K562 (cell line): ENCODE measurements at regions not wholly inside any gene's neighbourhood (a gene's known extent, or its start where the extent isn't known, plus 50 kb on each side); places are given as distances from the start of the nearest gene placed in this dataset.

ENCODE experiments used
- ATAC-seq: fragments of 200-7000 bp; cut with Tn5 transposase; 3 replicates; pipeline ENCODE4 v1.9.1; 2020; ENCODE audit warnings: moderate library complexity
- BruUV-seq: library from RNA; stranded (reverse); fragments of 400-500 nt; replicated peaks from 2 replicates; lab custom pipeline; 2021; lab: Mats Ljungman, UMichigan
- CTCF ChIA-PET: fragments of 300-600 bp; formaldehyde crosslinking; extraction: SDS; loops from one replicate; lab custom pipeline; 2021; ENCODE audit warnings: low intra/inter-chr PET ratio; lab: Yijun Ruan, JAX
- POLR2A ChIA-PET: fragments of 300-600, 350-650 bp; sonication (Branson Sonifier 250); formaldehyde crosslinking; extraction: SDS; loops from one replicate; lab custom pipeline; 2021; ENCODE audit warnings: antibody characterized with exemption, inconsistent platforms; lab: Yijun Ruan, JAX
- DNase-seq, 4 experiments: peaks; one replicate each; pipeline versions ENCODE4 v3.0.0 to v3.0.0-alpha.2; 2011 to 2018; ENCODE audit warnings: low spot score in 3 of 4, mixed read lengths in 3 of 4; ENCODE audit errors: extremely low read depth in 1 of 4
- FAIRE-seq: peaks from 2 replicates; lab custom pipeline; 2011; peaks lifted over from hg19 to GRCh38; lab: Jason Lieb, UNC
- H2AFZ ChIP-seq: 2 replicates; pipeline ENCODE4 v1.6.0; 2011; ENCODE audit warnings: low read depth, low read length, control low read depth, inconsistent platforms
- H3K27ac ChIP-seq: fragments of 200-600 bp; 3 replicates; pipeline ENCODE4 v1.8.0; 2011; ENCODE audit warnings: low read depth, mild to moderate bottlenecking, control low read depth, inconsistent platforms, low read length, moderate library complexity, mixed read lengths; ENCODE audit errors: extremely low read depth
- H3K27me3 ChIP-seq, 2 experiments: fragments of 300-600 bp in 1 of 2; 2 replicates in 1 of 2; 3 replicates in 1 of 2; pipeline versions ENCODE4 v1.6.0 to v1.8.0; 2011; ENCODE audit warnings: inconsistent platforms in 2 of 2, low read length in 2 of 2, mild to moderate bottlenecking in 1 of 2, mixed read lengths in 1 of 2, moderate library complexity in 1 of 2; ENCODE audit not compliant: control insufficient read depth in 2 of 2, insufficient read depth in 2 of 2
- H3K36me3 ChIP-seq: fragments of 300-600 bp; 3 replicates; pipeline ENCODE4 v1.8.0; 2011; ENCODE audit warnings: mild to moderate bottlenecking, low read length, inconsistent platforms; ENCODE audit not compliant: control insufficient read depth, insufficient read depth
- H3K4me1 ChIP-seq, 2 experiments: fragments of 200-600 bp in 1 of 2; replicated peaks in 1 of 2; 2 replicates in 1 of 2; 3 replicates in 1 of 2; pipeline versions ENCODE4 v1.5.1 to v1.8.0; 2011; ENCODE audit warnings: inconsistent platforms in 2 of 2, low read length in 2 of 2, mild to moderate bottlenecking in 1 of 2, mixed read lengths in 1 of 2, moderate library complexity in 1 of 2; ENCODE audit not compliant: control insufficient read depth in 2 of 2, insufficient read depth in 2 of 2
- H3K4me2 ChIP-seq: 2 replicates; pipeline ENCODE4 v1.6.1; 2011; ENCODE audit warnings: low read length, control low read depth, inconsistent platforms, mixed read lengths; ENCODE audit not compliant: insufficient read depth
- H3K4me3 ChIP-seq: fragments of 200-600 bp; sonication (generic), shearing (Covaris generic); 2 replicates; pipeline ENCODE4 v1.5.1; 2016; ENCODE audit warnings: control low read depth, inconsistent platforms
- H3K79me2 ChIP-seq: fragments of 200-600 bp; 3 replicates; pipeline ENCODE4 v1.8.0; 2011; ENCODE audit warnings: low read length, inconsistent platforms; ENCODE audit not compliant: control insufficient read depth, insufficient read depth
- H3K9ac ChIP-seq, 2 experiments: 2 replicates each; pipeline versions ENCODE4 v1.6.0 to v1.6.1; 2011; ENCODE audit warnings: low read depth in 2 of 2, low read length in 2 of 2, control low read depth in 1 of 2, inconsistent platforms in 1 of 2, mild to moderate bottlenecking in 1 of 2, mixed read lengths in 1 of 2; ENCODE audit not compliant: insufficient read depth in 1 of 2
- H3K9me1 ChIP-seq: one replicate; pipeline ENCODE4 v1.6.0; 2011; ENCODE audit warnings: inconsistent platforms, mild to moderate bottlenecking, low read length, moderate library complexity; ENCODE audit not compliant: control insufficient read depth, insufficient read depth
- H3K9me3 ChIP-seq: replicated peaks from 2 replicates; pipeline ENCODE4 v1.5.1; 2011; ENCODE audit warnings: low read depth, low read length, inconsistent platforms; ENCODE audit not compliant: control insufficient read depth, insufficient read depth
- H4K20me1 ChIP-seq: replicated peaks from 2 replicates; pipeline ENCODE4 v1.6.1; 2011; ENCODE audit warnings: low read length, inconsistent platforms, mixed read lengths; ENCODE audit not compliant: control insufficient read depth, insufficient read depth
- AFF1 ChIP-seq, 2 experiments: fragments of 450-650 bp; IDR thresholded peaks; 2 replicates each; pipeline ENCODE4 v1.6.1; 2018; ENCODE audit warnings: mild to moderate bottlenecking in 2 of 2, low read depth in 1 of 2; ENCODE audit not compliant: partially characterized antibody in 2 of 2
- BHLHE40 ChIP-seq: IDR thresholded peaks from 2 replicates; pipeline ENCODE4 v1.6.1; 2011; ENCODE audit warnings: low read length, improper control_type of control experiment
- BMI1 ChIP-seq: fragments of 150-350 bp; IDR thresholded peaks from 2 replicates; pipeline ENCODE4 v1.6.1; 2014; ENCODE audit warnings: low read length
- CBFA2T2 ChIP-seq: fragments of 450-650 bp; conservative IDR thresholded peaks from 2 replicates; pipeline ENCODE4 v1.6.1; 2017; ENCODE audit warnings: mild to moderate bottlenecking
- CREB1 ChIP-seq, 2 experiments: sonication (generic) in 1 of 2; formaldehyde crosslinking in 1 of 2; IDR thresholded peaks; 2 replicates each; pipeline versions ENCODE4 v1.6.1 to v1.8.0; 2012 to 2022; ENCODE audit warnings: inconsistent platforms in 1 of 2, mild to moderate bottlenecking in 1 of 2, missing genetic modification reagents in 1 of 2, moderate library complexity in 1 of 2
- ETV1 ChIP-seq: fragments of 450-650 bp; conservative IDR thresholded peaks from 2 replicates; pipeline ENCODE4 v1.6.1; 2016; ENCODE audit warnings: missing genetic modification characterization, control low read depth, low read depth, missing compliant biosample characterization
- ILF3 ChIP-seq: fragments of 450-650 bp; IDR thresholded peaks from 2 replicates; pipeline ENCODE4 v1.6.1; 2018; ENCODE audit warnings: antibody characterized with exemption, mild to moderate bottlenecking, moderate library complexity, borderline replicate concordance
- NFATC3 ChIP-seq: fragments of 450-650 bp; IDR thresholded peaks from 2 replicates; pipeline ENCODE4 v1.6.1; 2017; ENCODE audit warnings: mild to moderate bottlenecking
- RAD51 ChIP-seq: fragments of 450-650 bp; IDR thresholded peaks from 2 replicates; pipeline ENCODE4 v1.7.1; 2016; ENCODE audit warnings: low read depth, mild to moderate bottlenecking, borderline replicate concordance
- TOE1 ChIP-seq, 2 experiments: fragments of 450-650 bp in 1 of 2; sonication (generic) in 1 of 2; formaldehyde crosslinking in 1 of 2; IDR thresholded peaks; 2 replicates each; pipeline versions ENCODE4 v1.7.1 to v1.8.0; 2016 to 2022; ENCODE audit warnings: borderline replicate concordance in 2 of 2, mild to moderate bottlenecking in 2 of 2, antibody characterized with exemption in 1 of 2, inconsistent platforms in 1 of 2, low read depth in 1 of 2, missing genetic modification reagents in 1 of 2, moderate library complexity in 1 of 2
- ZFP1 ChIP-seq: fragments of 450-650 bp; formaldehyde crosslinking; IDR thresholded peaks from 2 replicates; pipeline ENCODE4 v1.4.0; 2020; ENCODE audit warnings: mild to moderate bottlenecking, mixed read lengths
- WGBS: fragments of 100-300 bp; shearing (Covaris generic); methylation state at CpG from one replicate; pipeline ENCODE4 v1.1.6; 2016; ENCODE audit warnings: low coverage, mixed read lengths; ENCODE audit not compliant: insufficient coverage; ENCODE audit errors: missing lambda C conversion rate; 5-methylcytosine and 5-hydroxymethylcytosine counted together
- in situ Hi-C: fragments of 300-500 bp; cut with MboI; formaldehyde crosslinking; loops from 4 replicates; pipeline ENCODE4 v1.15.0; 2018; ENCODE audit warnings: inconsistent platforms, mixed read lengths
- intact Hi-C: fragments of 100-400 bp; cut with micrococcal nuclease; formaldehyde crosslinking; loops from 2 replicates; pipeline ENCODE4 v1.14.2; 2022
- TF ChIP-seq, protein P1 (sequence below): sonication (generic); formaldehyde crosslinking; IDR thresholded peaks from 2 replicates; pipeline ENCODE4 v1.8.0; 2022; ENCODE audit warnings: mild to moderate bottlenecking, missing genetic modification reagents, borderline replicate concordance
- TF ChIP-seq, protein P2 (sequence below): IDR thresholded peaks from 2 replicates; pipeline ENCODE4 v1.6.1; 2012; ENCODE audit warnings: low read depth, low read length, improper control_type of control experiment, borderline replicate concordance

- TF ChIP-seq, protein P1, sequence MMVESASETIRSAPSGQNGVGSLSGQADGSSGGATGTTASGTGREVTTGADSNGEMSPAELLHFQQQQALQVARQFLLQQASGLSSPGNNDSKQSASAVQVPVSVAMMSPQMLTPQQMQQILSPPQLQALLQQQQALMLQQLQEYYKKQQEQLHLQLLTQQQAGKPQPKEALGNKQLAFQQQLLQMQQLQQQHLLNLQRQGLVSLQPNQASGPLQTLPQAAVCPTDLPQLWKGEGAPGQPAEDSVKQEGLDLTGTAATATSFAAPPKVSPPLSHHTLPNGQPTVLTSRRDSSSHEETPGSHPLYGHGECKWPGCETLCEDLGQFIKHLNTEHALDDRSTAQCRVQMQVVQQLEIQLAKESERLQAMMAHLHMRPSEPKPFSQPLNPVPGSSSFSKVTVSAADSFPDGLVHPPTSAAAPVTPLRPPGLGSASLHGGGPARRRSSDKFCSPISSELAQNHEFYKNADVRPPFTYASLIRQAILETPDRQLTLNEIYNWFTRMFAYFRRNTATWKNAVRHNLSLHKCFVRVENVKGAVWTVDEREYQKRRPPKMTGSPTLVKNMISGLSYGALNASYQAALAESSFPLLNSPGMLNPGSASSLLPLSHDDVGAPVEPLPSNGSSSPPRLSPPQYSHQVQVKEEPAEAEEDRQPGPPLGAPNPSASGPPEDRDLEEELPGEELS (CRISPR knock-in tag): no peak
- TF ChIP-seq, protein P2, sequence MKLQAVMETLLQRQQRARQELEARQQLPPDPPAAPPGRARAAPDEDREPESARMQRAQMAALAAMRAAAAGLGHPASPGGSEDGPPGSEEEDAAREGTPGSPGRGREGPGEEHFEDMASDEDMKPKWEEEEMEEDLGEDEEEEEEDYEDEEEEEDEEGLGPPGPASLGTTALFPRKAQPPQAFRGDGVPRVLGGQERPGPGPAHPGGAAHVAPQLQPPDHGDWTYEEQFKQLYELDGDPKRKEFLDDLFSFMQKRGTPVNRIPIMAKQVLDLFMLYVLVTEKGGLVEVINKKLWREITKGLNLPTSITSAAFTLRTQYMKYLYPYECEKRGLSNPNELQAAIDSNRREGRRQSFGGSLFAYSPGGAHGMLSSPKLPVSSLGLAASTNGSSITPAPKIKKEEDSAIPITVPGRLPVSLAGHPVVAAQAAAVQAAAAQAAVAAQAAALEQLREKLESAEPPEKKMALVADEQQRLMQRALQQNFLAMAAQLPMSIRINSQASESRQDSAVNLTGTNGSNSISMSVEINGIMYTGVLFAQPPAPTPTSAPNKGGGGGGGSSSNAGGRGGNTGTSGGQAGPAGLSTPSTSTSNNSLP: no peak
- TF ChIP-seq ILF3 (no peak), ZFP1 (CRISPR knock-in tag) (no peak), BMI1 (no peak)
These were observed 63.0 kb upstream of the CES5A start (continued) for GRCh38 chr16:55938126-55938525.

- BruUV-seq: no TSS peak
- Histone ChIP-seq H3K9me3 (no peaks in the 10 kb centered on the region; the same call in 1 of the 2 replicates), H3K4me1 (no peaks in the 10 kb centered on the region), H2AFZ (no peak overlapping the region), H3K9me1 (no peaks in the 10 kb centered on the region), H3K36me3 (no peaks in the 10 kb centered on the region), H3K79me2 (no peaks in the 10 kb centered on the region), H3K4me3 (no peak overlapping the region), H3K27me3 (no peaks in the 10 kb centered on the region), H3K27ac (no peak overlapping the region), H3K4me2 (no peak overlapping the region), H4K20me1 (no peaks in the 10 kb centered on the region), H3K9ac (no peak overlapping the region)
- intact Hi-C loops (no loop called here), in situ Hi-C loops (no loop called here)
- POLR2A ChIA-PET: interaction anchor here (0.6 to 0.7 kb wide), 2 partner anchors 182 to 919 kb away, joined by 3 read pairs; no protein-coding TSS in a partner anchor
- WGBS: 2% methylated on average over 3 of the region's 3 CpGs
- DNase-seq (peak in 3 of 4 experiments; percentile 3 to 42 (median 28)), ATAC-seq (no peak), FAIRE-seq (no peak)
- CTCF ChIA-PET: no interaction called here
- TF ChIP-seq NFATC3: no peak
- TF ChIP-seq CREB1 (IDR thresholded peaks at IDR 0.05): no peak
- no peak for TF ChIP-seq CREB1 (CRISPR knock-in tag; IDR thresholded peaks at IDR 0.05)
- TF ChIP-seq CBFA2T2: 0 out of 2 replicates have a peak, but pooled peaks have one; percentile 21
- TF ChIP-seq RAD51: peak; percentile 68
- TF ChIP-seq TOE1 (IDR thresholded peaks at IDR 0.05; ENCODE audit: borderline replicate concordance): peak; percentile 36; the same call in 1 of the 2 replicates
- TF ChIP-seq TOE1 (CRISPR knock-in tag; IDR thresholded peaks at IDR 0.05; ENCODE audit: borderline replicate concordance, low read depth): no peak
- TF ChIP-seq ETV1 (tag): no peak
- no peak for TF ChIP-seq BHLHE40
- no peak for TF ChIP-seq AFF1 (IDR thresholded peaks at IDR 0.05; ENCODE audit: low read depth in 1 of 2, partially characterized antibody in 2 of 2)
These were observed 57.9 kb upstream of the CES5A start for GRCh38 chr16:55933038-55933437.
